Esophagus squamous epithelium (tissue), 4 donors: ENCODE measurements at regions not wholly inside any gene's neighbourhood (a gene's known extent, or its start where the extent isn't known, plus 50 kb on each side); places are given as distances from the start of the nearest gene placed in this dataset.

Source experiments
- CTCF ChIP-seq, 6 experiments: fragments of 450-650 bp in 4 of 6; fragments of 200-600 bp in 2 of 6; sonication (generic) in 2 of 6; IDR thresholded peaks; one replicate each; pipeline ENCODE4 v1.5.1; 2016 to 2019; ENCODE audit warnings: antibody characterized with exemption in 6 of 6, mild to moderate bottlenecking in 4 of 6, moderate library complexity in 4 of 6
- POLR2A ChIP-seq, 4 donors: fragments of 450-650 bp; IDR thresholded peaks; one replicate each; pipeline ENCODE4 v1.6.1; 2017; ENCODE audit warnings: antibody characterized with exemption in 4 of 4, mild to moderate bottlenecking in 4 of 4, moderate library complexity in 3 of 4

GRCh38 chr3:127097481-127097880, 95.5 kb upstream of the PRR23E start:
- TF ChIP-seq CTCF (IDR thresholded peaks at IDR 0.05) (no peak), POLR2A (IDR thresholded peaks at IDR 0.05) (no peak)
